ENCODE measurements at regions not wholly inside any gene's neighbourhood (a gene's known extent, or its start where the extent isn't known, plus 50 kb on each side); places are given as distances from the start of the nearest gene placed in this dataset.
"Not testable (repeated sequence)": the region's sequence is repeated elsewhere in the genome, so short reads cannot be mapped to it uniquely, and the experiment has no call there.

GRCh38 chr3:31197941-31198340, 303.5 kb upstream of the GADL1 start:
- no peaks in the 10 kb centered on the region for H3K9me3 ChIP-seq (ENCODE audit: control insufficient read depth, low read length)
- no peak for TF ChIP-seq CTCF (IDR thresholded peaks at IDR 0.05)
- H3K27ac ChIP-seq: no peak overlapping the region

GRCh38 chr3:31198890-31199289, 304.4 kb upstream of the GADL1 start:
- Histone ChIP-seq H3K4me2 (ENCODE audit: low read length) (no peak overlapping the region), H3K9me3 (ENCODE audit: control insufficient read depth, low read length) (no peaks in the 10 kb centered on the region), H3K79me2 (no peaks in the 10 kb centered on the region), H3K9ac (no peak overlapping the region), H3K27ac (no peak overlapping the region), H3K4me1 (no peaks in the 10 kb centered on the region), H3K27me3 (ENCODE audit: control insufficient read depth, insufficient read depth, low read length) (no peaks in the 10 kb centered on the region), H2AFZ (no peak overlapping the region), H3K4me3 (ENCODE audit: low read depth, low read length) (no peak overlapping the region), H3K36me3 (ENCODE audit: control insufficient read depth, insufficient read depth, low read length) (no peaks in the 10 kb centered on the region)
- no peak for TF ChIP-seq CTCF (IDR thresholded peaks at IDR 0.05)

More at GRCh38 chr3:31197941-31198340, 303.5 kb upstream of the GADL1 start:
- Histone ChIP-seq H3K9ac (no peak overlapping the region), H3K36me3 (ENCODE audit: control insufficient read depth, insufficient read depth, low read length) (no peaks in the 10 kb centered on the region), H2AFZ (no peak overlapping the region), H3K4me3 (ENCODE audit: low read depth, low read length) (no peak overlapping the region), H3K4me2 (ENCODE audit: low read length) (no peak overlapping the region), H3K27me3 (ENCODE audit: control insufficient read depth, insufficient read depth, low read length) (no peaks in the 10 kb centered on the region), H3K79me2 (no peaks in the 10 kb centered on the region), H3K4me1 (no peaks in the 10 kb centered on the region)

- Histone ChIP-seq H3K4me2 (ENCODE audit: low read length) (no peak overlapping the region), H3K4me3 (ENCODE audit: low read depth, low read length) (no peak overlapping the region), H3K27me3 (ENCODE audit: control insufficient read depth, insufficient read depth, low read length) (no peaks in the 10 kb centered on the region), H3K36me3 (ENCODE audit: control insufficient read depth, insufficient read depth, low read length) (no peaks in the 10 kb centered on the region), H3K4me1 (no peaks in the 10 kb centered on the region), H2AFZ (no peak overlapping the region), H3K79me2 (no peaks in the 10 kb centered on the region), H3K27ac (no peak overlapping the region), H3K9ac (no peak overlapping the region), H3K9me3 (ENCODE audit: control insufficient read depth, low read length) (no peaks in the 10 kb centered on the region)
- TF ChIP-seq CTCF (IDR thresholded peaks at IDR 0.05): no peak
These were observed 309.7 kb upstream of the GADL1 start for GRCh38 chr3:31203960-31204795.

GRCh38 chr3:31204796-31205056, 310.3 kb upstream of the GADL1 start:
- not testable (repeated sequence) for H3K27me3 ChIP-seq (ENCODE audit: control insufficient read depth, insufficient read depth, low read length); H3K4me1 ChIP-seq; H3K4me2 ChIP-seq (ENCODE audit: low read length); H3K9me3 ChIP-seq (ENCODE audit: control insufficient read depth, low read length); H2AFZ ChIP-seq; H3K9ac ChIP-seq; H3K36me3 ChIP-seq (ENCODE audit: control insufficient read depth, insufficient read depth, low read length); H3K79me2 ChIP-seq; H3K27ac ChIP-seq; H3K4me3 ChIP-seq (ENCODE audit: low read depth, low read length)

- H2AFZ ChIP-seq: no peak overlapping the region
- H3K27ac ChIP-seq: no peak overlapping the region
- no peaks in the 10 kb centered on the region for H3K79me2 ChIP-seq
- no peak overlapping the region for H3K9ac ChIP-seq
- no peaks in the 10 kb centered on the region for H3K9me3 ChIP-seq (ENCODE audit: control insufficient read depth, low read length)
- no peak for TF ChIP-seq CTCF (IDR thresholded peaks at IDR 0.05)
- H3K4me2 ChIP-seq (ENCODE audit: low read length): no peak overlapping the region
- H3K27me3 ChIP-seq (ENCODE audit: control insufficient read depth, insufficient read depth, low read length): no peaks in the 10 kb centered on the region
- no peaks in the 10 kb centered on the region for H3K4me1 ChIP-seq
- H3K36me3 ChIP-seq (ENCODE audit: control insufficient read depth, insufficient read depth, low read length): no peaks in the 10 kb centered on the region
- no peak overlapping the region for H3K4me3 ChIP-seq (ENCODE audit: low read depth, low read length)
These were observed 315.7 kb upstream of the GADL1 start for GRCh38 chr3:31210068-31210645.

Measured in parathyroid adenoma (tissue), 2 donors.